Nephron (organoid): ENCODE measurements at regions not wholly inside any gene's neighbourhood (a gene's known extent, or its start where the extent isn't known, plus 50 kb on each side); places are given as distances from the start of the nearest gene placed in this dataset.
"Not testable (repeated sequence)": the region's sequence is repeated elsewhere in the genome, so short reads cannot be mapped to it uniquely, and the experiment has no call there.

Experiments used
- H3K27ac Mint-ChIP-seq, 3 experiments: 2 replicates each; pipeline ENCODE4 v1.8.0; 2020; ENCODE audit warnings: mixed read lengths in 3 of 3, mild to moderate bottlenecking in 2 of 3, moderate library complexity in 1 of 3
- H3K27me3 Mint-ChIP-seq: 2 replicates; pipeline ENCODE4 v1.8.0; 2021; ENCODE audit warnings: low read depth, mild to moderate bottlenecking, moderate library complexity, mixed read lengths
- H3K36me3 Mint-ChIP-seq: 2 replicates; pipeline ENCODE4 v1.8.0; 2020; ENCODE audit warnings: low read depth, mixed read lengths
- H3K4me1 Mint-ChIP-seq: 2 replicates; pipeline ENCODE4 v1.8.0; 2020; ENCODE audit warnings: mixed read lengths
- H3K4me3 Mint-ChIP-seq, 3 experiments: 2 replicates each; pipeline ENCODE4 v1.8.0; 2020; ENCODE audit warnings: mild to moderate bottlenecking in 3 of 3, mixed read lengths in 3 of 3, moderate library complexity in 2 of 3
- H3K9me3 Mint-ChIP-seq: 2 replicates; pipeline ENCODE4 v1.8.0; 2020; ENCODE audit warnings: mixed read lengths
- CTCF ChIP-seq, 3 experiments: fragments of 200-600 bp; sonication (generic); IDR thresholded peaks; one replicate each; pipeline ENCODE4 v1.5.0; 2021; ENCODE audit warnings: antibody characterized with exemption in 3 of 3; ENCODE audit not compliant: unreplicated experiment in 3 of 3

GRCh38 chr6:157748839-157749571, 74.0 kb upstream of the SNX9 start:
- no peak for TF ChIP-seq CTCF (IDR thresholded peaks at IDR 0.05; ENCODE audit: unreplicated experiment in 3 of 3)
- Mint-ChIP-seq H3K27ac (no peak overlapping the region), H3K9me3 (peaks cover 10% of the 10 kb centered on the region), H3K27me3 (no peaks in the 10 kb centered on the region), H3K4me1 (peaks cover 4% of the 10 kb centered on the region), H3K36me3 (no peaks in the 10 kb centered on the region), H3K4me3 (no peak overlapping the region)

- H3K9me3 Mint-ChIP-seq = peaks cover 10% of the 10 kb centered on the region
- H3K27me3 Mint-ChIP-seq, H3K27ac Mint-ChIP-seq, H3K4me3 Mint-ChIP-seq, H3K4me1 Mint-ChIP-seq, H3K36me3 Mint-ChIP-seq: not testable (repeated sequence)
Measured at GRCh38 chr6:157750973-157751372, 72.1 kb upstream of the SNX9 start.

- no peak for TF ChIP-seq CTCF (IDR thresholded peaks at IDR 0.05; ENCODE audit: unreplicated experiment in 3 of 3)
- Mint-ChIP-seq H3K36me3 (no peaks in the 10 kb centered on the region), H3K9me3 (peaks cover 7% of the 10 kb centered on the region), H3K4me1 (peaks cover 4% of the 10 kb centered on the region), H3K27ac (no peak overlapping the region), H3K27me3 (peaks cover 5% of the 10 kb centered on the region), H3K4me3 (no peak overlapping the region)
Measured at GRCh38 chr6:157751547-157752200, 71.4 kb upstream of the SNX9 start.

- H3K9me3 Mint-ChIP-seq, H3K27me3 Mint-ChIP-seq, H3K4me1 Mint-ChIP-seq, H3K36me3 Mint-ChIP-seq, H3K4me3 Mint-ChIP-seq: not testable (repeated sequence)
- H3K27ac Mint-ChIP-seq = peak overlapping the region in 1 of 3 experiments; percentile 34
Measured at GRCh38 chr6:157752879-157753278, 70.2 kb upstream of the SNX9 start.

- H3K9me3 Mint-ChIP-seq = peaks cover 7% of the 10 kb centered on the region
- peaks cover 7% of the 10 kb centered on the region for H3K27me3 Mint-ChIP-seq
- H3K36me3 Mint-ChIP-seq = no peaks in the 10 kb centered on the region
- peaks cover 4% of the 10 kb centered on the region for H3K4me1 Mint-ChIP-seq
- no peak for TF ChIP-seq CTCF (IDR thresholded peaks at IDR 0.05; ENCODE audit: unreplicated experiment in 3 of 3)
- H3K4me3 Mint-ChIP-seq = no peak overlapping the region
- H3K27ac Mint-ChIP-seq = no peak overlapping the region
Measured at GRCh38 chr6:157753291-157753690, 69.8 kb upstream of the SNX9 start.

GRCh38 chr6:157753801-157754200, 69.2 kb upstream of the SNX9 start:
- H3K4me1 Mint-ChIP-seq, H3K27ac Mint-ChIP-seq, H3K9me3 Mint-ChIP-seq, H3K36me3 Mint-ChIP-seq, H3K4me3 Mint-ChIP-seq: not testable (repeated sequence)
- H3K27me3 Mint-ChIP-seq = peaks cover 11% of the 10 kb centered on the region

GRCh38 chr6:157754351-157754750, 68.7 kb upstream of the SNX9 start:
- Mint-ChIP-seq H3K27me3 (peaks cover 15% of the 10 kb centered on the region), H3K4me1 (peaks cover 4% of the 10 kb centered on the region), H3K9me3 (peaks cover 7% of the 10 kb centered on the region), H3K4me3 (no peak overlapping the region), H3K36me3 (no peaks in the 10 kb centered on the region), H3K27ac (no peak overlapping the region)
- no peak for TF ChIP-seq CTCF (IDR thresholded peaks at IDR 0.05; ENCODE audit: unreplicated experiment in 3 of 3)
